ENCODE measurements at regions not wholly inside any gene's neighbourhood (a gene's known extent, or its start where the extent isn't known, plus 50 kb on each side); places are given as distances from the start of the nearest gene placed in this dataset.
A peak's percentile ranks its signal among the peaks of the same experiment; 100 is the strongest.

- peak in 2 of 4 donors; percentile 67 to 69 for DNase-seq (ENCODE audit: low read depth in 4 of 4, low spot score in 3 of 4)
These were observed 112.2 kb upstream of the MBNL2 start for GRCh38 chr13:97109841-97110492.

GRCh38 chr13:97110936-97111335 lies 111.2 kb upstream of the MBNL2 start:
- no peak for DNase-seq (ENCODE audit: low read depth in 4 of 4, low spot score in 3 of 4)

DNA sequence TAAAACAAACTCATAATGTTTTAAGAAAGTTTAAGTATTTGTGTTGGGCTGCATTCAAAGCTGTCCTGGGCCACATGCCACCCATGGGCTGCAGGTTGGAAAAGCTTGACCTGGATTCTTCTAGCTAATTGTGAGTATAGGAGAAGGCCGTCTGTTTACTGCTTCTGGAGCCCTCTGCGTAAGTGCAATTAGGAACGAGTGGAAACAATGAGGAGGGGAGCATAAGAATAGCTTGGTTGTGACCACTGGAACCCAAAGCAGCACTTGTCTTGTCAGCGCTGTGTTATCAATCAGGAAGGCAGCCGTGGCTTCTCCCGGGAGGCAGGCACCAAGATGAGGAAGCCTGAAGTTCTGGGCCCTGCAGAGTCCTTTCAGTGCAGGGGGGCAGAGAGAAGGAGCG lies 110.4 kb upstream of the MBNL2 start:
- no peak for DNase-seq (ENCODE audit: low read depth in 4 of 4, low spot score in 3 of 4)

DNA sequence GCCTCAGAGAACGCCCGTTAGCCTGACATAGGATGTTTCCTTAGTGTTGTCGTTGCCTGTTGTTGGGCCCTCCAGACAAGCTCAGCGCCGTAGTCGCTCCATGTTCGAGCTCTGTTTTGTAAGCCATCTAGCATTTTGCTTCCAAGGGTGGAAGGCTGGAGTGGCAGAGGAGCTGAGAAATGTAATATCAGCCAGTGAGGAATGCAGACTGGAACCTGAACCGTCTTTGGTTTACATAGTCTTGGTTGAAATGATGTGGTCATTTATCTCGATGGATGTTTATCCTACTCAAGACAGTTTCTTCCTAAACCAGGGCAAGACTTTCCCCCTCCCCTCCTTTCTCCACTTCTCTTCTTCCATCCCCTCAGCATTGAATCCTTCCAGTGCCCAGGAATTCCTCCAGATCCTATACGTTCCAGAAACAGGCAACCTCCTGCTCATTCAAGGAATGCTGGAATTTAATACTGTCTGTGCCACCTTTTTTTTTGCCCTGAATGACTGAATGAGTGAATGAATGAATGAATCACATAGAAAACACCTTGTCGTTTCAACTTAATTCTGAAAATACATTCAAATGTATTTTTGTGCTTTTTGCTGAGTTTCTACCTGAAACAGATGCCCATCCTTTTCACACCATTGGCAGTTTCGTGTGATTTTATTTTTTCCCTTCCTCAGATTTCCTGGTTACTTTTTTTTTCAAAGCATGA lies 109.5 kb upstream of the MBNL2 start:
- no peak for DNase-seq (ENCODE audit: low read depth in 4 of 4, low spot score in 3 of 4)

GRCh38 chr13:97113231-97114001 lies 108.7 kb upstream of the MBNL2 start:
- DNase-seq (ENCODE audit: low read depth in 4 of 4, low spot score in 3 of 4) = no peak

DNA sequence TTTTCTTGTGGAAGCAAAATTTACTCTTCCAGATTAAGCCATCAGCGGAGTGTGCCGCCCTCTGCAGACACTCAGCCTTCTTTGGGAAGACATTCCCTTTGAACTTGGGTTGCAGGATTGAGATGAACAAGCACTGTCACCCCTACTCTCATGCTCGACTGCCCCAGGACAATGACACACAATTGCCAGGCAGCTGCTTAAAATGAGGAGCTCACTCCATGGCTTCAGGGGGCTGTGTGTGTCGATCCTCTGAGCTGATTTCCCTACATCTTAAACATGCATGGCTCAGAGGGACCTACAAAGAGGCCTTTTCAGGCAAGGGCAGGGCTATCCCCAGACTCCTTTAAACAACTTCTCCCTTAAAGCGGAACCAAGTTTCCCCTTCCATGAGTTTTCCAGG lies 107.5 kb upstream of the MBNL2 start:
- DNase-seq (ENCODE audit: low read depth in 4 of 4, low spot score in 3 of 4) = no peak

DNA sequence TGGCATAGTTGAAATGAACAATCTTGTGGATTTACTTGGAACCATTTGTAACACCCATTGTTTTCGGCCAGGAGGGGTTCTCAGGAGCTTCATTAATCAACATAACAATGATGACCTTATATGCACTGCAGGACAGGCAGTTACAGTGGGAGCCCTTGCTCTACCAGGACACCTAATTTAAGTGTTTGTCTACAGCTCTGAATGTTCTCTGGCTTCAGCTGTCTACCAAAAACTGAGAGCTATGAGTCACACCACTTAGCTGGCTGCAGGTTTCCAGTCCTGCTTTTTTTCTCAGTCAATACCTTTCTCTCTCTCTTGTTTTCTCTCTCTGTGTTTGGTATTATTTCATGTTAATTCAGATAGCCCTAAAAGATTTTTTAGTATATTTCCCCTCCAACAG lies 105.4 kb upstream of the MBNL2 start:
- DNase-seq (ENCODE audit: low read depth in 4 of 4, low spot score in 3 of 4) = no peak

DNA sequence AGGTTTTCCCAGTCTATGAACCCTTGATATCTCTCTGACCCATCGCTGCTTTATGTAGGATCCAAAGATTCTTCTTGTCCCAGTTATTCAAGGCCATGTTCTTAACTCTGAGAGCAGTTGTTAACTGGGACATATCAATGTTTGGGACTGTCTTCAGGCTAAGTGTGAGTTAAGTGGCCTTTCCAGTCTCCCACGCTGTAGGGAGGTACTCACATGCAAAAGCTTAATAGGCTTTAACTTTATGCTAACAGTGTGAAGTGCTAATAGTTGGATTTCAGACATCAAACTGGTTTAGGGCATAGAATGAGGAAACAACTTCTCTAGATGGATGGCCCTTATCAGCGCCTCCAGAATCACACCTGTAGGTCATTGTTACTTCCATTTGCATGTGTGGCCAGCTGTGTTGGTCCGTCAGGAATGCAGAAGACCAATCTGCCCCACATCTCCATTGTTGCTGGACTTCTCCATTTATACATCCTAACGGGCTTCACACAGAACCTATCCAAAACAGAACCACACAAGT lies 104.7 kb upstream of the MBNL2 start:
- DNase-seq (ENCODE audit: low read depth in 4 of 4, low spot score in 3 of 4) = no peak

DNA sequence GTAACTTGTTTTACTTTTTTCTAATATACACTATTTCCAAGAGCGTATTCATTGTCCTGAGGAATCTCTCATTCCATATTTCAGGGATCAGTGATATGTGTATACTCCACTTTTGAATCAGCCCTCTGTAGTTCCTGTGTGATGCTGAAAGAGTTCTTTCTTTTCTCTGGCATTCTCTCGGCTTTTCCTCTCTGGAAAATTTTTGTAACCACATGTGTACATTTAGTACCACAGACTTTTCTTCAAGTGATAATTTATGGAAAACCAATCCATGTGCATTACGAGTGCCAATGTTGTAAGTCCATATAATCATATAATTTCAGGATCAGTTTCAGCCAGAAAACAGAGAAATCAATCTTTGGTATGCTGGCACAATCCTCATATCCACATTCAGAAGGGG lies 102.2 kb upstream of the MBNL2 start:
- no peak for DNase-seq (ENCODE audit: low read depth in 4 of 4, low spot score in 3 of 4)

DNA sequence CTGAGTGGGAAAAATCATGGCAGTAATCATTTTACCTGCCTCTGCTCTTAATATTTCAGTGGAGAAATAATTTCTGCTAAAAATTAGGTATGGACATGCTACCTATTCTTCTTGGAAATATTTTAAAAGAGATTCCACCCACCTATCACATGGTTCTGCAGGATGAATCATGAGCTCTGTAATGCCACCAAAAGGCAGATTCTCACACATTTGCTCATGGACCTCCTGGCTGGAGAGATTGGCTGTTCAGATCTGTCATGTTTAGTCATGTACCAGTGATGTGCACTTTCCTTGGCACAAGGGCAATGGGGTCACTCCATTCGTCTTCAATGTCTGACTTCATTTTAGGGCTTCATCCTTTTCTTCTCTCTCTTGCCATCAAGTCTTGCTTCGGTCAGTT lies 101.8 kb upstream of the MBNL2 start:
- DNase-seq (ENCODE audit: low read depth in 4 of 4, low spot score in 3 of 4) = no peak

GRCh38 chr13:97120976-97121375 lies 101.2 kb upstream of the MBNL2 start:
- DNase-seq (ENCODE audit: low read depth in 4 of 4, low spot score in 3 of 4) = no peak

GRCh38 chr13:97121894-97122293 lies 100.2 kb upstream of the MBNL2 start:
- DNase-seq (ENCODE audit: low read depth in 4 of 4, low spot score in 3 of 4) = no peak

- no peak for DNase-seq (ENCODE audit: low read depth in 4 of 4, low spot score in 3 of 4)
These were observed 99.6 kb upstream of the MBNL2 start for GRCh38 chr13:97122381-97122996.

DNA sequence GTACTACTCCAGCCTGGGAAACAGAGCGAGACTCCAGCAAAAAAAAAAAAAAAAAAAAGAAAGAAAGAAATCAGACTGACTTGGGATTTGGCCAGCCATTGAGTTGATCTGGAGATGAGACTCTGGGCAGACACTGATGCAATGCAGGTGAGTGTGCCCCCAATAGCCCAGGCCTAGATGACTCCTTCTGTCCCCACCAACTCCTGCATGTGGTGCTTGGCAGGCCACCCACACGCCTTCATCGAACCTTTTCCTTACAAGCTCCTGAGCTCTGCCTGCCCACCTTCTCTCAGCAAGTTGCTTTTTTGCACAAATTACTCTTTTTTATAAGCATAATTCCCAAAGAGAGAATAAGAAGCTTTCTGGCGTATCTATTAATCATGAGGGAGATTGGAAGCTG lies 97.9 kb upstream of the MBNL2 start:
- no peak for DNase-seq (ENCODE audit: low read depth in 4 of 4, low spot score in 3 of 4)

GRCh38 chr13:97124915-97125809 lies 97.0 kb upstream of the MBNL2 start:
- DNase-seq (ENCODE audit: low read depth in 4 of 4, low spot score in 3 of 4) = peak in 1 of 4 donors; percentile 61

- no peak for DNase-seq (ENCODE audit: low read depth in 4 of 4, low spot score in 3 of 4)
These were observed 96.1 kb upstream of the MBNL2 start for GRCh38 chr13:97125810-97126738.

DNA sequence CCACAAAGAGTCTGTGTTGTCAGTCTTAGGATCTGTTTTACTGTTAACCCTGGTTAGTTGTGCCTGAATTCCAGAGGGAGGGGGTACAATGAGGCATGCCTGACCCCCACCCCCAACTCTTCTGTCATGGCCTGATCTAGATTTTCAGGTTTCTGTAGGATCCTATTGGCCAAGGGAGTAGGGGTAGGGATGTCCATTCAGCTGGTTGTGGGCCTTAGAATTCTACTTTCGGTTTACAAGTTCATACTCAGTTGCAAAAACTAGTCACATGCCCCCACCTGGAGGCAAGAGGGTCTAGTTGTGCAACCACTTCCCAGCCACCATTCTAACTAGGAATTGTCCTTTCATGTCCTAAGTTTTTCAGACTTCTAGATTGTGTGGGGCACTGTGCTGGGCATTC lies 94.3 kb upstream of the MBNL2 start:
- no peak for DNase-seq (ENCODE audit: low read depth in 4 of 4, low spot score in 3 of 4)

- DNase-seq (ENCODE audit: low read depth in 4 of 4, low spot score in 3 of 4) = no peak
These were observed 91.9 kb upstream of the MBNL2 start for GRCh38 chr13:97130190-97130589.

GRCh38 chr13:97131447-97131846 lies 90.7 kb upstream of the MBNL2 start:
- no peak for DNase-seq (ENCODE audit: low read depth in 4 of 4, low spot score in 3 of 4)

Data from left renal pelvis (tissue), 4 donors.